Liver (tissue), 8 donors: ENCODE measurements at regions not wholly inside any gene's neighbourhood (a gene's known extent, or its start where the extent isn't known, plus 50 kb on each side); places are given as distances from the start of the nearest gene placed in this dataset.

Experiments used
- DNase-seq: peaks from one replicate; pipeline ENCODE4 v3.0.0-alpha.2; 2017; ENCODE audit warnings: low spot score
- H3K27ac ChIP-seq, 2 donors: one replicate each; pipeline ENCODE4 v1.7.0; 2013; ENCODE audit warnings: inconsistent platforms in 2 of 2, low read length in 2 of 2, control low read depth in 1 of 2, low read depth in 1 of 2, mild to moderate bottlenecking in 1 of 2
- H3K27me3 ChIP-seq, 4 donors: one replicate each; pipeline versions ENCODE4 v1.6.1 to v1.7.0; 2013; ENCODE audit warnings: low read length in 3 of 4, inconsistent platforms in 1 of 4, mild to moderate bottlenecking in 1 of 4, moderate library complexity in 1 of 4; ENCODE audit not compliant: control insufficient read depth in 4 of 4, insufficient read depth in 4 of 4
- H3K36me3 ChIP-seq, 4 donors: one replicate each; pipeline versions ENCODE4 v1.6.1 to v1.7.0; 2013; ENCODE audit warnings: low read length in 3 of 4, mild to moderate bottlenecking in 3 of 4, low read depth in 1 of 4, moderate library complexity in 1 of 4; ENCODE audit not compliant: control insufficient read depth in 4 of 4, insufficient read depth in 3 of 4
- H3K4me1 ChIP-seq, 4 donors: one replicate each; pipeline versions ENCODE4 v1.6.1 to v1.7.0; 2013; ENCODE audit warnings: low read length in 3 of 4, mild to moderate bottlenecking in 3 of 4, moderate library complexity in 1 of 4; ENCODE audit not compliant: control insufficient read depth in 4 of 4, insufficient read depth in 4 of 4
- H3K4me3 ChIP-seq, 3 donors: one replicate each; pipeline versions ENCODE4 v1.6.1 to v1.7.0; 2013; ENCODE audit warnings: low read length in 3 of 3, control low read depth in 1 of 3, low read depth in 1 of 3, mild to moderate bottlenecking in 1 of 3
- H3K9ac ChIP-seq, 2 donors: one replicate each; pipeline ENCODE4 v1.7.0; 2013; ENCODE audit warnings: low read length in 2 of 2, mild to moderate bottlenecking in 2 of 2, moderate library complexity in 2 of 2, control low read depth in 1 of 2, low read depth in 1 of 2
- H3K9me3 ChIP-seq, 4 donors: one replicate each; pipeline versions ENCODE4 v1.6.1 to v1.7.0; 2013; ENCODE audit warnings: low read length in 3 of 4; ENCODE audit not compliant: control insufficient read depth in 4 of 4
- EGR1 ChIP-seq, 2 donors: IDR thresholded peaks; 2 replicates each; pipeline ENCODE4 v1.6.1; 2016 to 2018; ENCODE audit warnings: antibody characterized with exemption in 2 of 2, low read depth in 2 of 2
- FOXA1 ChIP-seq: IDR thresholded peaks from 2 replicates; pipeline ENCODE4 v1.6.1; 2016; ENCODE audit warnings: antibody characterized with exemption
- FOXA2 ChIP-seq: IDR thresholded peaks from 2 replicates; pipeline ENCODE4 v1.6.1; 2016; ENCODE audit warnings: antibody characterized with exemption
- GABPA ChIP-seq, 2 donors: IDR thresholded peaks in 1 of 2; conservative IDR thresholded peaks in 1 of 2; 2 replicates each; pipeline ENCODE4 v1.6.1; 2016; ENCODE audit warnings: antibody characterized with exemption in 2 of 2, mild to moderate bottlenecking in 1 of 2, moderate library complexity in 1 of 2
- HNF4G ChIP-seq: IDR thresholded peaks from 2 replicates; pipeline ENCODE4 v1.6.1; 2016; ENCODE audit warnings: antibody characterized with exemption
- JUND ChIP-seq, 2 donors: IDR thresholded peaks; 2 replicates each; pipeline ENCODE4 v1.6.1; 2016; ENCODE audit warnings: antibody characterized with exemption in 2 of 2
- RAD21 ChIP-seq, 2 donors: IDR thresholded peaks; 2 replicates each; pipeline ENCODE4 v1.6.1; 2016; ENCODE audit warnings: antibody characterized with exemption in 2 of 2, mild to moderate bottlenecking in 2 of 2
- RXRA ChIP-seq, 2 donors: IDR thresholded peaks; 2 replicates each; pipeline ENCODE4 v1.6.1; 2017 to 2018; ENCODE audit warnings: antibody characterized with exemption in 2 of 2, mild to moderate bottlenecking in 1 of 2
- SP1 ChIP-seq: IDR thresholded peaks from 2 replicates; pipeline ENCODE4 v1.6.1; 2018; ENCODE audit warnings: antibody characterized with exemption, mild to moderate bottlenecking
- TAF1 ChIP-seq: conservative IDR thresholded peaks from 2 replicates; pipeline ENCODE4 v1.6.1; 2016; ENCODE audit warnings: antibody characterized with exemption, mild to moderate bottlenecking
- YY1 ChIP-seq: IDR thresholded peaks from 2 replicates; pipeline ENCODE4 v1.6.1; 2016; ENCODE audit warnings: antibody characterized with exemption, mild to moderate bottlenecking
- WGBS: extraction: QIAGEN DNeasy Blood & Tissue Kit; methylation state at CpG from one replicate; pipeline ENCODE4 v1.1.7; 2013; 5-methylcytosine and 5-hydroxymethylcytosine counted together
- TF ChIP-seq, protein P1 (sequence below): IDR thresholded peaks from 2 replicates; pipeline ENCODE4 v1.6.1; 2016; ENCODE audit warnings: antibody characterized with exemption, mild to moderate bottlenecking
- TF ChIP-seq, protein P2 (sequence below): fragments of 150-350 bp; IDR thresholded peaks from 2 replicates; pipeline ENCODE4 v1.5.1; 2017; ENCODE audit warnings: improper control_type of control experiment, low read depth, low read length; ENCODE audit not compliant: missing input control
- TF ChIP-seq, protein P3 (sequence below): IDR thresholded peaks from 2 replicates; pipeline ENCODE4 v1.6.1; 2016; ENCODE audit warnings: antibody characterized with exemption
- TF ChIP-seq, protein P4 (sequence below): IDR thresholded peaks from 2 replicates; pipeline ENCODE4 v1.6.1; 2016; ENCODE audit warnings: antibody characterized with exemption
- TF ChIP-seq, protein P5 (sequence below): IDR thresholded peaks from 2 replicates; pipeline ENCODE4 v1.6.1; 2016; ENCODE audit warnings: antibody characterized with exemption
- donor health status: healthy.
- donor health status: healthy.
- donor health status: healthy.
- donor health status: healthy.
- donor health status: healthy.

DNA sequence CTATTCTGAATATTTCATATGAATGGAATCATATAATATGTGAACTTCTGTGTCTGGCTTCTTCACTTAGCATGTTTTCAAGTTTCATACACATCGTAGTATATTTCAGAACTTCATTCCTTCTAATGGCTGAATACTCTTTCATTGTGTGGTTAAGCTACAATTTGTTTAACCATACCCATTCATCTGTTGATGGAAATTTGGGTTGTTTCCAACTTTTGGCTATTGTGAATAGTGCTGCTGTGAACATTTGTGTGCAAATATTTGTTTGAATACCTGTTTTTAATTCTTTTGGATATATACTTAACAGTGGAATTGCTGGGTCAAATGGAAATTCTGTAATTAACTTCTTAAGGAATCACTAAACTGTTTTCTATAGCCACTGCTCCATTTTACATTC lies 86.0 kb upstream of the MDFIC start:
- Histone ChIP-seq H3K27me3 (peaks cover 0 to 3% (median 0%) of the 10 kb centered on the region in 4 donors), H3K4me1 (no peaks in the 10 kb centered on the region), H3K27ac (no peak overlapping the region), H3K36me3 (no peaks in the 10 kb centered on the region), H3K4me3 (no peak overlapping the region), H3K9me3 (no peaks in the 10 kb centered on the region), H3K9ac (no peak overlapping the region)
- TF ChIP-seq, protein P1, sequence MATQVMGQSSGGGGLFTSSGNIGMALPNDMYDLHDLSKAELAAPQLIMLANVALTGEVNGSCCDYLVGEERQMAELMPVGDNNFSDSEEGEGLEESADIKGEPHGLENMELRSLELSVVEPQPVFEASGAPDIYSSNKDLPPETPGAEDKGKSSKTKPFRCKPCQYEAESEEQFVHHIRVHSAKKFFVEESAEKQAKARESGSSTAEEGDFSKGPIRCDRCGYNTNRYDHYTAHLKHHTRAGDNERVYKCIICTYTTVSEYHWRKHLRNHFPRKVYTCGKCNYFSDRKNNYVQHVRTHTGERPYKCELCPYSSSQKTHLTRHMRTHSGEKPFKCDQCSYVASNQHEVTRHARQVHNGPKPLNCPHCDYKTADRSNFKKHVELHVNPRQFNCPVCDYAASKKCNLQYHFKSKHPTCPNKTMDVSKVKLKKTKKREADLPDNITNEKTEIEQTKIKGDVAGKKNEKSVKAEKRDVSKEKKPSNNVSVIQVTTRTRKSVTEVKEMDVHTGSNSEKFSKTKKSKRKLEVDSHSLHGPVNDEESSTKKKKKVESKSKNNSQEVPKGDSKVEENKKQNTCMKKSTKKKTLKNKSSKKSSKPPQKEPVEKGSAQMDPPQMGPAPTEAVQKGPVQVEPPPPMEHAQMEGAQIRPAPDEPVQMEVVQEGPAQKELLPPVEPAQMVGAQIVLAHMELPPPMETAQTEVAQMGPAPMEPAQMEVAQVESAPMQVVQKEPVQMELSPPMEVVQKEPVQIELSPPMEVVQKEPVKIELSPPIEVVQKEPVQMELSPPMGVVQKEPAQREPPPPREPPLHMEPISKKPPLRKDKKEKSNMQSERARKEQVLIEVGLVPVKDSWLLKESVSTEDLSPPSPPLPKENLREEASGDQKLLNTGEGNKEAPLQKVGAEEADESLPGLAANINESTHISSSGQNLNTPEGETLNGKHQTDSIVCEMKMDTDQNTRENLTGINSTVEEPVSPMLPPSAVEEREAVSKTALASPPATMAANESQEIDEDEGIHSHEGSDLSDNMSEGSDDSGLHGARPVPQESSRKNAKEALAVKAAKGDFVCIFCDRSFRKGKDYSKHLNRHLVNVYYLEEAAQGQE: no peak
- TF ChIP-seq YY1 (no peak), FOXA2 (no peak), HNF4G (no peak), JUND (IDR thresholded peaks at IDR 0.05) (no peak), TAF1 (no peak), EGR1 (IDR thresholded peaks at IDR 0.05; ENCODE audit: low read depth in 2 of 2) (no peak), RXRA (IDR thresholded peaks at IDR 0.05) (no peak), RAD21 (IDR thresholded peaks at IDR 0.05) (no peak), GABPA (IDR thresholded peaks at IDR 0.05 in 1 of 2, conservative IDR thresholded peaks at IDR 0.05 in 1 of 2) (no peak), SP1 (no peak), FOXA1 (no peak)
- TF ChIP-seq, protein P2, sequence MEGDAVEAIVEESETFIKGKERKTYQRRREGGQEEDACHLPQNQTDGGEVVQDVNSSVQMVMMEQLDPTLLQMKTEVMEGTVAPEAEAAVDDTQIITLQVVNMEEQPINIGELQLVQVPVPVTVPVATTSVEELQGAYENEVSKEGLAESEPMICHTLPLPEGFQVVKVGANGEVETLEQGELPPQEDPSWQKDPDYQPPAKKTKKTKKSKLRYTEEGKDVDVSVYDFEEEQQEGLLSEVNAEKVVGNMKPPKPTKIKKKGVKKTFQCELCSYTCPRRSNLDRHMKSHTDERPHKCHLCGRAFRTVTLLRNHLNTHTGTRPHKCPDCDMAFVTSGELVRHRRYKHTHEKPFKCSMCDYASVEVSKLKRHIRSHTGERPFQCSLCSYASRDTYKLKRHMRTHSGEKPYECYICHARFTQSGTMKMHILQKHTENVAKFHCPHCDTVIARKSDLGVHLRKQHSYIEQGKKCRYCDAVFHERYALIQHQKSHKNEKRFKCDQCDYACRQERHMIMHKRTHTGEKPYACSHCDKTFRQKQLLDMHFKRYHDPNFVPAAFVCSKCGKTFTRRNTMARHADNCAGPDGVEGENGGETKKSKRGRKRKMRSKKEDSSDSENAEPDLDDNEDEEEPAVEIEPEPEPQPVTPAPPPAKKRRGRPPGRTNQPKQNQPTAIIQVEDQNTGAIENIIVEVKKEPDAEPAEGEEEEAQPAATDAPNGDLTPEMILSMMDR: no peak
- TF ChIP-seq, protein P3, sequence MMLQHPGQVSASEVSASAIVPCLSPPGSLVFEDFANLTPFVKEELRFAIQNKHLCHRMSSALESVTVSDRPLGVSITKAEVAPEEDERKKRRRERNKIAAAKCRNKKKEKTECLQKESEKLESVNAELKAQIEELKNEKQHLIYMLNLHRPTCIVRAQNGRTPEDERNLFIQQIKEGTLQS: no peak
- TF ChIP-seq, protein P4, sequence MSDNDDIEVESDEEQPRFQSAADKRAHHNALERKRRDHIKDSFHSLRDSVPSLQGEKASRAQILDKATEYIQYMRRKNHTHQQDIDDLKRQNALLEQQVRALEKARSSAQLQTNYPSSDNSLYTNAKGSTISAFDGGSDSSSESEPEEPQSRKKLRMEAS: no peak
- WGBS: 45% methylated on average over 1 of the region's 1 CpG
- no peak for DNase-seq

DNA sequence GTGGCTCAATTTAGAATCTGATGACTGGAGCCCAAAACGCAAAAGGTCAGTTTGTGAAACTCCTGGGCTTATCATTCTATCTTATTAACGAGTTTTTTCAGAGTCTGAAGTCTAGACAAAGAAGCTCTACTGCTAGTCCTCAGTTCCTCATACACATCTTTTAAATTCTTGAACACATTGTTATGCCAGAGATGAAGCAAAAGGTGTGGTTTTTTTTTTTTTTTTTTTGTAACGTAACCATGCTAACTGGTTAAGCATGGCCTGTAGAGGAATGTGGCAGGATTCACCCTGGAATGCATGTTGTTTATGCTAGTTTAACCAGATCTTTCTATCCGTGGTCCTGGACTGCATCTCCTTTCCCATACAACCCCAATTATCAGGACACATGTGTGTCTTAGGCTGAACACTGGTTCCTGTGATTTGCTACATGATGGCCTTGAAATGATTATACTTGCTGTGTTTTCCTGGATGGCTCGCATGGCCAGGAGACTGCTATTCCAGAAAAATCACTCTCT lies 79.3 kb upstream of the MDFIC start:
- 74% methylated on average over 5 of the region's 5 CpGs for WGBS
- Histone ChIP-seq H3K27ac (no peak overlapping the region), H3K27me3 (no peaks in the 10 kb centered on the region), H3K9ac (no peak overlapping the region), H3K4me3 (no peak overlapping the region), H3K9me3 (no peaks in the 10 kb centered on the region), H3K36me3 (no peaks in the 10 kb centered on the region), H3K4me1 (no peaks in the 10 kb centered on the region)
- DNase-seq: no peak
- no peak for TF ChIP-seq FOXA2
- no peak for TF ChIP-seq YY1
- TF ChIP-seq RXRA (IDR thresholded peaks at IDR 0.05): no peak
- no peak for TF ChIP-seq HNF4G
- TF ChIP-seq, protein P5, sequence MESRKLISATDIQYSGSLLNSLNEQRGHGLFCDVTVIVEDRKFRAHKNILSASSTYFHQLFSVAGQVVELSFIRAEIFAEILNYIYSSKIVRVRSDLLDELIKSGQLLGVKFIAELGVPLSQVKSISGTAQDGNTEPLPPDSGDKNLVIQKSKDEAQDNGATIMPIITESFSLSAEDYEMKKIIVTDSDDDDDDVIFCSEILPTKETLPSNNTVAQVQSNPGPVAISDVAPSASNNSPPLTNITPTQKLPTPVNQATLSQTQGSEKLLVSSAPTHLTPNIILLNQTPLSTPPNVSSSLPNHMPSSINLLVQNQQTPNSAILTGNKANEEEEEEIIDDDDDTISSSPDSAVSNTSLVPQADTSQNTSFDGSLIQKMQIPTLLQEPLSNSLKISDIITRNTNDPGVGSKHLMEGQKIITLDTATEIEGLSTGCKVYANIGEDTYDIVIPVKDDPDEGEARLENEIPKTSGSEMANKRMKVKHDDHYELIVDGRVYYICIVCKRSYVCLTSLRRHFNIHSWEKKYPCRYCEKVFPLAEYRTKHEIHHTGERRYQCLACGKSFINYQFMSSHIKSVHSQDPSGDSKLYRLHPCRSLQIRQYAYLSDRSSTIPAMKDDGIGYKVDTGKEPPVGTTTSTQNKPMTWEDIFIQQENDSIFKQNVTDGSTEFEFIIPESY: no peak
- no peak for TF ChIP-seq EGR1 (IDR thresholded peaks at IDR 0.05; ENCODE audit: low read depth in 2 of 2)
- TF ChIP-seq SP1: no peak
- TF ChIP-seq, protein P4: no peak
- TF ChIP-seq, protein P3: no peak
- no peak for TF ChIP-seq RAD21 (IDR thresholded peaks at IDR 0.05)
